ENCODE measurements at regions not wholly inside any gene's neighbourhood (a gene's known extent, or its start where the extent isn't known, plus 50 kb on each side); places are given as distances from the start of the nearest gene placed in this dataset.

DNA sequence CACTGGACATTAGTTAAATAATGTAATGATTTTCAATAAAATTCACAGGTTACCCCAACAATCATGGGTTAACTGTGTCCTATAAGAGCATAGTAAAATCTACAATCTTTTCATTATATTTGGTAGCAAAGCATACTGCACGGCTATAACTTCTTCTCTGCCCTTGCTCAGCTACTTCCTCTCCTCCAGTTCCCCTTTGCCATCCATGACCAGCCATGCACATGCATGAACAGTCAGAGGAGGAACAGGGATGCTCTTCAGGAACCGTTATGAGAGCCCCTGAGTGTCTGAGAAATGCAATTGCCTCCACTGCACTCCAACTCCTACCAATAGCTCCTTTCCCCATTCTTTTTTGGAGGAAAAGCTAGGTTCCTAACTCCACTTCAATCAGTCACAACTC is 646.7 kb downstream of the LTN1 start:
- no peaks in the 10 kb centered on the region for H3K27me3 Mint-ChIP-seq (ENCODE audit: insufficient read depth, low read depth)
- no peak overlapping the region for H3K27ac ChIP-seq
- no peak overlapping the region for H3K4me2 ChIP-seq
- TF ChIP-seq EZH2phosphoT487 (IDR thresholded peaks at IDR 0.05) (no peak), EZH2 (IDR thresholded peaks at IDR 0.05) (no peak)
- TF ChIP-seq, protein P1, sequence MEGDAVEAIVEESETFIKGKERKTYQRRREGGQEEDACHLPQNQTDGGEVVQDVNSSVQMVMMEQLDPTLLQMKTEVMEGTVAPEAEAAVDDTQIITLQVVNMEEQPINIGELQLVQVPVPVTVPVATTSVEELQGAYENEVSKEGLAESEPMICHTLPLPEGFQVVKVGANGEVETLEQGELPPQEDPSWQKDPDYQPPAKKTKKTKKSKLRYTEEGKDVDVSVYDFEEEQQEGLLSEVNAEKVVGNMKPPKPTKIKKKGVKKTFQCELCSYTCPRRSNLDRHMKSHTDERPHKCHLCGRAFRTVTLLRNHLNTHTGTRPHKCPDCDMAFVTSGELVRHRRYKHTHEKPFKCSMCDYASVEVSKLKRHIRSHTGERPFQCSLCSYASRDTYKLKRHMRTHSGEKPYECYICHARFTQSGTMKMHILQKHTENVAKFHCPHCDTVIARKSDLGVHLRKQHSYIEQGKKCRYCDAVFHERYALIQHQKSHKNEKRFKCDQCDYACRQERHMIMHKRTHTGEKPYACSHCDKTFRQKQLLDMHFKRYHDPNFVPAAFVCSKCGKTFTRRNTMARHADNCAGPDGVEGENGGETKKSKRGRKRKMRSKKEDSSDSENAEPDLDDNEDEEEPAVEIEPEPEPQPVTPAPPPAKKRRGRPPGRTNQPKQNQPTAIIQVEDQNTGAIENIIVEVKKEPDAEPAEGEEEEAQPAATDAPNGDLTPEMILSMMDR (IDR thresholded peaks at IDR 0.05): no peak
- DNase-seq (ENCODE audit: low spot score): no peak
- no peaks in the 10 kb centered on the region for H3F3A ChIP-seq (ENCODE audit: low read depth)
- no peak overlapping the region for H3K4me3 Mint-ChIP-seq
- H3K36me3 ChIP-seq: no peaks in the 10 kb centered on the region
- H3K9me3 ChIP-seq (ENCODE audit: low read depth): no peaks in the 10 kb centered on the region
- no peaks in the 10 kb centered on the region for H3K36me3 Mint-ChIP-seq
- no peaks in the 10 kb centered on the region for H3K27me3 ChIP-seq
- no peak overlapping the region for H3K9ac ChIP-seq
- no peaks in the 10 kb centered on the region for H4K20me1 ChIP-seq (ENCODE audit: low read depth)
- H3K9me3 Mint-ChIP-seq: no peaks in the 10 kb centered on the region
- no peaks in the 10 kb centered on the region for H3K79me2 ChIP-seq (ENCODE audit: low read depth)
- H3K27ac Mint-ChIP-seq: no peak overlapping the region
- no peak overlapping the region for H3K4me3 ChIP-seq
- no peaks in the 10 kb centered on the region for H3K4me1 ChIP-seq
- peaks cover 5% of the 10 kb centered on the region for H3K4me1 Mint-ChIP-seq
- H2AFZ ChIP-seq (replicated peaks): no peak overlapping the region

- no peak overlapping the region for H2AFZ ChIP-seq (replicated peaks)
- TF ChIP-seq, protein P1 (IDR thresholded peaks at IDR 0.05): no peak
- TF ChIP-seq EZH2phosphoT487 (IDR thresholded peaks at IDR 0.05) (no peak), EZH2 (IDR thresholded peaks at IDR 0.05) (no peak)
- H3K27me3 ChIP-seq: no peaks in the 10 kb centered on the region
- DNase-seq (ENCODE audit: low spot score): no peak
- Mint-ChIP-seq H3K4me1 (peaks cover 8% of the 10 kb centered on the region), H3K27ac (no peak overlapping the region), H3K27me3 (ENCODE audit: insufficient read depth, low read depth) (no peaks in the 10 kb centered on the region), H3K4me3 (no peak overlapping the region), H3K9me3 (no peaks in the 10 kb centered on the region), H3K36me3 (no peaks in the 10 kb centered on the region)
- no peaks in the 10 kb centered on the region for H3K4me1 ChIP-seq
- no peaks in the 10 kb centered on the region for H3K9me3 ChIP-seq (ENCODE audit: low read depth)
- no peak overlapping the region for H3K9ac ChIP-seq
- H3K27ac ChIP-seq: no peak overlapping the region
- H4K20me1 ChIP-seq (ENCODE audit: low read depth): no peaks in the 10 kb centered on the region
- H3K4me2 ChIP-seq: no peak overlapping the region
- H3F3A ChIP-seq (ENCODE audit: low read depth): no peaks in the 10 kb centered on the region
- H3K79me2 ChIP-seq (ENCODE audit: low read depth): no peaks in the 10 kb centered on the region
- no peaks in the 10 kb centered on the region for H3K36me3 ChIP-seq
- H3K4me3 ChIP-seq: no peak overlapping the region
These were observed 647.7 kb downstream of the LTN1 start for GRCh38 chr21:28344985-28345384.

DNA sequence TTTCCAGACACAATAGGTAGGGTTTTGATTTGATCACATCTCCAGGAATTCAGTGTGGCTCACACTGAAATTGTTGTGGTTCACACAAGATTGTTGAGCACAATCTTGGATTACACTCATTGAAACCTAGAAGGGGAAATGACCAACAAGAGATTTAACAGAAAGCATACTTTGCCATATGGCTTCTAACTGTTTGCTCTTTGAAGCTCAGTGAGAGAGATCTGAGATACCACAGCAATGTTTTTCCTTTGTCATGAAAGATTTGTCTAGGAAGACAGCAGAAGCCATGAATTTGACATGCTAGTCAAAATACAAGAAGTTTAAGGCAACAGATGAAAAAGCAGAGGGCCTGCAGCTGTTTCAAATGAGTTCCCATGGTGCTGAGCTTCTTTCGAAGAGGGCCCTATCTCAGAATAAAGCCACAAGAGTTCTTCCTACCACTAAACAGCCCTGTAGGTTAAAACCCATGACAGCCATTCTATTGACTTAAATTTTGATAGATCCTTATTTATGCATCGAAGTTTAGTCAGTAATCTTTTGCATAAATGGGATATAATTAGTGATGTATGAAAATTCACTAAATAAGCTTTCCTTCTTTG is 650.4 kb downstream of the LTN1 start:
- no peaks in the 10 kb centered on the region for H3K79me2 ChIP-seq (ENCODE audit: low read depth)
- H3K4me3 ChIP-seq: no peak overlapping the region
- Mint-ChIP-seq H3K27me3 (ENCODE audit: insufficient read depth, low read depth) (peaks cover 2% of the 10 kb centered on the region), H3K9me3 (no peaks in the 10 kb centered on the region), H3K4me3 (no peak overlapping the region), H3K4me1 (peaks cover 14% of the 10 kb centered on the region), H3K27ac (no peak overlapping the region), H3K36me3 (no peaks in the 10 kb centered on the region)
- no peak overlapping the region for H2AFZ ChIP-seq (replicated peaks)
- no peaks in the 10 kb centered on the region for H3K9me3 ChIP-seq (ENCODE audit: low read depth)
- no peaks in the 10 kb centered on the region for H3F3A ChIP-seq (ENCODE audit: low read depth)
- H3K4me1 ChIP-seq: no peaks in the 10 kb centered on the region
- DNase-seq (ENCODE audit: low spot score): no peak
- H3K9ac ChIP-seq: no peak overlapping the region
- H3K27ac ChIP-seq: no peak overlapping the region
- H3K27me3 ChIP-seq: no peaks in the 10 kb centered on the region
- TF ChIP-seq EZH2 (IDR thresholded peaks at IDR 0.05) (no peak), EZH2phosphoT487 (IDR thresholded peaks at IDR 0.05) (no peak)
- TF ChIP-seq, protein P1 (IDR thresholded peaks at IDR 0.05): no peak
- no peak overlapping the region for H3K4me2 ChIP-seq
- no peaks in the 10 kb centered on the region for H4K20me1 ChIP-seq (ENCODE audit: low read depth)
- H3K36me3 ChIP-seq: no peaks in the 10 kb centered on the region
